ENCODE measurements at regions not wholly inside any gene's neighbourhood (a gene's known extent, or its start where the extent isn't known, plus 50 kb on each side); places are given as distances from the start of the nearest gene placed in this dataset.

- no peak for TF ChIP-seq ZBTB33 (IDR thresholded peaks at IDR 0.05; ENCODE audit: extremely low read depth, insufficient replicate concordance, low read length)
- TF ChIP-seq FOSL1 (IDR thresholded peaks at IDR 0.05; ENCODE audit: low read depth): no peak
- TF ChIP-seq REST (IDR thresholded peaks at IDR 0.05; ENCODE audit: low read depth): no peak
- TF ChIP-seq MAX (IDR thresholded peaks at IDR 0.05): no peak
- TF ChIP-seq ATF3 (IDR thresholded peaks at IDR 0.05): no peak
- TF ChIP-seq YY1 (IDR thresholded peaks at IDR 0.05; ENCODE audit: extremely low read depth, insufficient replicate concordance, low read depth, low read length): no peak
Observed at GRCh38 chr1:63143482-63143881, 178.9 kb upstream of the FOXD3 start (continued).

- H3K4me2 ChIP-seq (ENCODE audit: low read length): no peak overlapping the region
Observed at GRCh38 chr1:63147783-63148182, 174.6 kb upstream of the FOXD3 start.

More at GRCh38 chr1:63147783-63148182, 174.6 kb upstream of the FOXD3 start:
- intact Hi-C loops (cut with micrococcal nuclease): loop anchor here (10.0 kb wide), 1 partner anchor 303 kb away; no protein-coding TSS in a partner anchor
- RAD21 ChIA-PET (ENCODE audit: low non-redundant PET in 1 of 2, low total read pairs in 2 of 2, uncharacterized antibody in 2 of 2, unreplicated experiment in 2 of 2): no interaction called here
- POLR2A ChIA-PET: no interaction called here
- no TSS peak for BruUV-seq (replicated peaks)
- H4K20me1 ChIP-seq (ENCODE audit: insufficient read depth): no peaks in the 10 kb centered on the region
- TF ChIP-seq REST (IDR thresholded peaks at IDR 0.05; ENCODE audit: low read depth) (no peak), POLR2A (IDR thresholded peaks at IDR 0.05; ENCODE audit: borderline replicate concordance, extremely low read depth, insufficient read depth, insufficient read length) (no peak), POLR2AphosphoS5 (IDR thresholded peaks at IDR 0.05; ENCODE audit: low read depth, low read length) (no peak), ZFX (IDR thresholded peaks at IDR 0.05) (no peak), TCF7L2 (IDR thresholded peaks at IDR 0.05; ENCODE audit: borderline replicate concordance, extremely low read depth, insufficient read depth, insufficient read length) (no peak), CEBPB (IDR thresholded peaks at IDR 0.05; ENCODE audit: low read depth) (no peak), YY1 (IDR thresholded peaks at IDR 0.05; ENCODE audit: extremely low read depth, insufficient replicate concordance, low read depth, low read length) (no peak)
- DNase-seq (ENCODE audit: low read depth, low spot score): no peak
- H2AFZ ChIP-seq (ENCODE audit: low read depth, low read length, poor library complexity, severe bottlenecking): no peak overlapping the region
- H3K27me3 ChIP-seq (ENCODE audit: insufficient read depth, low read length): peaks cover 34% of the 10 kb centered on the region
- no peak overlapping the region for H3K4me3 ChIP-seq (replicated peaks in 1 of 2; ENCODE audit: low read depth in 1 of 2, low read length in 2 of 2)
- no peaks in the 10 kb centered on the region for H3K36me3 ChIP-seq (ENCODE audit: control insufficient read depth in 1 of 2, insufficient read depth in 2 of 2, low read length in 2 of 2)
- no peak for ATAC-seq
- no peaks in the 10 kb centered on the region for H3K9me3 ChIP-seq (ENCODE audit: control insufficient read depth in 1 of 2, insufficient read depth in 1 of 2, low read depth in 1 of 2, low read length in 2 of 2)
- H3K9ac ChIP-seq (ENCODE audit: low read length): no peak overlapping the region
- CTCF ChIA-PET: no interaction called here
- no peak overlapping the region for H3K27ac ChIP-seq (ENCODE audit: low read depth, low read length)
- H3K4me1 ChIP-seq (ENCODE audit: control insufficient read depth in 1 of 2, insufficient read depth in 2 of 2, low read length in 2 of 2): no peaks in the 10 kb centered on the region
- H3K79me2 ChIP-seq (ENCODE audit: insufficient read depth, low read length): no peaks in the 10 kb centered on the region
- no peaks in the 10 kb centered on the region for H3K9me2 ChIP-seq (ENCODE audit: insufficient read depth)
